Psoas muscle (tissue), 7 donors: ENCODE measurements at regions not wholly inside any gene's neighbourhood (a gene's known extent, or its start where the extent isn't known, plus 50 kb on each side); places are given as distances from the start of the nearest gene placed in this dataset.

Experiments used
- ATAC-seq, 4 donors: fragments of 200-7000 bp; cut with Tn5 transposase; one replicate each; pipeline ENCODE4 v1.9.1; 2020; ENCODE audit warnings: moderate library complexity in 3 of 4, mild to moderate bottlenecking in 2 of 4
- DNase-seq, 2 donors: peaks; one replicate each; pipeline ENCODE4 v3.0.0-alpha.2; 2020
- H3K27ac ChIP-seq: fragments of 200-600 bp; one replicate; pipeline ENCODE4 v1.8.0; 2022
- H3K27me3 ChIP-seq, 3 donors: fragments of 200-600 bp in 1 of 3; one replicate each; pipeline versions ENCODE4 v1.6.1 to v1.8.0; 2013 to 2022; ENCODE audit warnings: low read length in 2 of 3, mild to moderate bottlenecking in 2 of 3, moderate library complexity in 1 of 3; ENCODE audit not compliant: insufficient read depth in 3 of 3
- H3K36me3 ChIP-seq, 2 donors: fragments of 200-600 bp in 1 of 2; one replicate each; pipeline versions ENCODE4 v1.6.1 to v1.8.0; 2013 to 2022; ENCODE audit warnings: low read depth in 1 of 2, mild to moderate bottlenecking in 1 of 2, moderate library complexity in 1 of 2; ENCODE audit not compliant: insufficient read depth in 1 of 2
- H3K4me1 ChIP-seq: fragments of 200-600 bp; one replicate; pipeline ENCODE4 v1.8.0; 2022
- H3K4me3 ChIP-seq: fragments of 200-600 bp; one replicate; pipeline ENCODE4 v1.8.0; 2022; ENCODE audit warnings: mild to moderate bottlenecking
- H3K9me3 ChIP-seq: fragments of 200-600 bp; one replicate; pipeline ENCODE4 v1.8.0; 2022
- CTCF ChIP-seq: fragments of 200-600 bp; IDR thresholded peaks from one replicate; pipeline ENCODE4 v1.8.0; 2022; ENCODE audit warnings: antibody characterized with exemption
- WGBS, 3 donors: extraction: QIAGEN DNeasy Blood & Tissue Kit; methylation state at CpG; one replicate each; pipeline versions ENCODE4 v1.1.6 to v1.1.7; 2013; 5-methylcytosine and 5-hydroxymethylcytosine counted together
- intact Hi-C, 2 donors: fragments of 100-400 bp; cut with DNase I; formaldehyde crosslinking; loops; one replicate each; pipeline versions ENCODE4 v1.11.0 to v1.14.2; 2022
- donor health status: healthy with polysubstance abuse.
- donor health status: DM: no; HTN: no; CAD: no; lungs with moderate emphysema.
- donor health status: Bipolar disorder and iron deficiency.
- donor health status: healthy.
- donor health status: DM: yes; HTN: yes; CAD: no.
- donor health status: DM: no; HTN: no; CAD: no.
- donor health status: DM: yes; HTN: yes; CAD: no.

GRCh38 chr18:61133783-61134182 is 199.4 kb upstream of the CDH20 start:
- H3K9me3 ChIP-seq, result no peaks in the 10 kb centered on the region
- intact Hi-C loops, result no loop called here
- no peak overlapping the region for H3K27ac ChIP-seq
- H3K27me3 ChIP-seq, result no peaks in the 10 kb centered on the region
- no peaks in the 10 kb centered on the region for H3K4me1 ChIP-seq
- no peak for DNase-seq
- ATAC-seq, result no peak
- H3K4me3 ChIP-seq, result no peak overlapping the region
- TF ChIP-seq CTCF, result no peak
- H3K36me3 ChIP-seq, result no peaks in the 10 kb centered on the region
- WGBS, 3 donors, result 43 to 54% (median 51%) methylated on average over 2 of the region's 2 CpGs

GRCh38 chr18:61136711-61137251 is 196.4 kb upstream of the CDH20 start:
- no peak for ATAC-seq
- DNase-seq, result no peak
- H3K4me3 ChIP-seq, result no peak overlapping the region
- intact Hi-C loops, result no loop called here
- no peak overlapping the region for H3K27ac ChIP-seq
- 69 to 82% (median 73%) methylated on average over 2 of the region's 2 CpGs for WGBS, 3 donors
- no peaks in the 10 kb centered on the region for H3K27me3 ChIP-seq
- H3K4me1 ChIP-seq, result no peaks in the 10 kb centered on the region
- no peaks in the 10 kb centered on the region for H3K9me3 ChIP-seq
- H3K36me3 ChIP-seq, result no peaks in the 10 kb centered on the region
- no peak for TF ChIP-seq CTCF

- intact Hi-C loops, result no loop called here
- Histone ChIP-seq H3K4me1 (no peaks in the 10 kb centered on the region), H3K9me3 (no peaks in the 10 kb centered on the region), H3K27me3 (no peaks in the 10 kb centered on the region), H3K36me3 (no peaks in the 10 kb centered on the region), H3K4me3 (no peak overlapping the region), H3K27ac (no peak overlapping the region)
- 51 to 74% (median 53%) methylated on average over 1 of the region's 1 CpG for WGBS, 3 donors
- ATAC-seq, result no peak
- TF ChIP-seq CTCF, result no peak
- DNase-seq, result no peak
Measured at GRCh38 chr18:61141691-61142090, 191.5 kb upstream of the CDH20 start.

- Histone ChIP-seq H3K9me3 (no peaks in the 10 kb centered on the region), H3K36me3 (no peaks in the 10 kb centered on the region), H3K27me3 (no peaks in the 10 kb centered on the region), H3K4me3 (no peak overlapping the region), H3K4me1 (no peaks in the 10 kb centered on the region), H3K27ac (no peak overlapping the region)
- TF ChIP-seq CTCF, result no peak
- no peak for ATAC-seq
- intact Hi-C loops, result no loop called here
- DNase-seq, result no peak
Measured at GRCh38 chr18:61148322-61148721, 184.9 kb upstream of the CDH20 start.

GRCh38 chr18:61149786-61150185 is 183.4 kb upstream of the CDH20 start:
- Histone ChIP-seq H3K27me3 (no peaks in the 10 kb centered on the region), H3K27ac (no peak overlapping the region), H3K9me3 (no peaks in the 10 kb centered on the region), H3K36me3 (no peaks in the 10 kb centered on the region), H3K4me3 (no peak overlapping the region), H3K4me1 (no peaks in the 10 kb centered on the region)
- intact Hi-C loops, result no loop called here
- TF ChIP-seq CTCF, result no peak
- DNase-seq, result no peak
- ATAC-seq, result no peak
- WGBS, 3 donors, result 90 to 95% (median 91%) methylated on average over 5 of the region's 5 CpGs
